ENCODE measurements at regions not wholly inside any gene's neighbourhood (a gene's known extent, or its start where the extent isn't known, plus 50 kb on each side); places are given as distances from the start of the nearest gene placed in this dataset.
A peak's percentile ranks its signal among the peaks of the same experiment; 100 is the strongest.

GRCh38 chr7:54161621-54162020, 380.6 kb upstream of the VSTM2A start:
- Histone ChIP-seq H3K36me3 (ENCODE audit: insufficient read depth, low read length) (no peaks in the 10 kb centered on the region), H3K4me1 (ENCODE audit: insufficient read depth, low read length) (no peaks in the 10 kb centered on the region), H3K4me3 (ENCODE audit: low read length in 2 of 2) (no peak overlapping the region), H3K9me3 (ENCODE audit: control insufficient read depth in 1 of 2, low read length in 2 of 2) (peaks cover 0 to 4% of the 10 kb centered on the region in 2 donors), H3K27ac (ENCODE audit: low read depth, low read length) (no peak overlapping the region), H3K27me3 (ENCODE audit: insufficient read depth, low read length) (no peaks in the 10 kb centered on the region)
- H3K36me3 Mint-ChIP-seq = no peaks in the 10 kb centered on the region
- H3K27me3 Mint-ChIP-seq = no peaks in the 10 kb centered on the region
- H3K4me3 Mint-ChIP-seq = no peak overlapping the region
- H3K4me1 Mint-ChIP-seq = no peaks in the 10 kb centered on the region
- CTCF ChIA-PET (ENCODE audit: partially characterized antibody) = no interaction called here
- DNase-seq = no peak
- peaks cover 2 to 44% (median 23%) of the 10 kb centered on the region in 8 donors for H3K9me3 Mint-ChIP-seq
- intact Hi-C loops (cut with micrococcal nuclease) = no loop called here
- H3K27ac Mint-ChIP-seq = no peak overlapping the region
- POLR2A ChIA-PET (ENCODE audit: partially characterized antibody) = no interaction called here

DNA sequence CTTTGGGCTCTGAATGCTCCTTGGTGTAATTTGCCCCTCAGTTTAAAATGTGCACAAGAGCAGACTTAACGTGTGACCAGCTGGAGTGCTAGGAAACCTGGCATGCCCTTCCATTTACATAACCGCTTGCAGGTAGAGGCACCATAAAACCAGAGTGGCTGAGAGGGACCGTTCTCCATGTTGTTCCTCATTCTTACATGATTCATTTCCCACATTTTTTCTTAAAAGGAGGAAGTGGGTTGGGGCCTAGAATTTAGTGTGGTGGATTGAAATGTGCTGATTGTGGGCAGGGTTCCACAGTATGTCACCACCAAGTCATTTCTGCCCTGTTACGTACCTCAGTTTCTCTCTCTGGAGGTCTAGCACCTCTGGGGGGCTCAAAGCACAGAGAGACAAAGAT, 375.8 kb upstream of the VSTM2A start:
- CTCF ChIA-PET (ENCODE audit: partially characterized antibody) = no interaction called here
- Mint-ChIP-seq H3K4me1 (no peaks in the 10 kb centered on the region), H3K36me3 (no peaks in the 10 kb centered on the region), H3K9me3 (peaks cover 0 to 30% (median 12%) of the 10 kb centered on the region in 8 donors), H3K27me3 (no peaks in the 10 kb centered on the region), H3K27ac (no peak overlapping the region), H3K4me3 (no peak overlapping the region)
- intact Hi-C loops (cut with micrococcal nuclease) = no loop called here
- H3K27me3 ChIP-seq (ENCODE audit: insufficient read depth, low read length) = no peaks in the 10 kb centered on the region
- no peak for DNase-seq
- POLR2A ChIA-PET (ENCODE audit: partially characterized antibody) = no interaction called here
- no peak overlapping the region for H3K27ac ChIP-seq (ENCODE audit: low read depth, low read length)
- no peaks in the 10 kb centered on the region for H3K36me3 ChIP-seq (ENCODE audit: insufficient read depth, low read length)
- no peaks in the 10 kb centered on the region for H3K4me1 ChIP-seq (ENCODE audit: insufficient read depth, low read length)
- peaks cover 0 to 4% of the 10 kb centered on the region in 2 donors for H3K9me3 ChIP-seq (ENCODE audit: control insufficient read depth in 1 of 2, low read length in 2 of 2)
- no peak overlapping the region for H3K4me3 ChIP-seq (ENCODE audit: low read length in 2 of 2)

GRCh38 chr7:54179321-54180029, 362.7 kb upstream of the VSTM2A start:
- Histone ChIP-seq H3K27me3 (ENCODE audit: insufficient read depth, low read length) (no peaks in the 10 kb centered on the region), H3K36me3 (ENCODE audit: insufficient read depth, low read length) (no peaks in the 10 kb centered on the region), H3K4me3 (ENCODE audit: low read length in 2 of 2) (no peak overlapping the region), H3K27ac (ENCODE audit: low read depth, low read length) (no peak overlapping the region), H3K9me3 (ENCODE audit: control insufficient read depth in 1 of 2, low read length in 2 of 2) (peaks cover 0 to under 1% of the 10 kb centered on the region in 2 donors), H3K4me1 (ENCODE audit: insufficient read depth, low read length) (no peaks in the 10 kb centered on the region)
- intact Hi-C loops (cut with micrococcal nuclease) = no loop called here
- Mint-ChIP-seq H3K9me3 (peaks cover 3 to 48% (median 31%) of the 10 kb centered on the region in 8 donors), H3K27me3 (no peaks in the 10 kb centered on the region), H3K27ac (no peak overlapping the region), H3K36me3 (no peaks in the 10 kb centered on the region), H3K4me1 (no peaks in the 10 kb centered on the region), H3K4me3 (no peak overlapping the region)
- DNase-seq = no peak
- CTCF ChIA-PET (ENCODE audit: partially characterized antibody) = no interaction called here
- POLR2A ChIA-PET (ENCODE audit: partially characterized antibody) = no interaction called here

DNA sequence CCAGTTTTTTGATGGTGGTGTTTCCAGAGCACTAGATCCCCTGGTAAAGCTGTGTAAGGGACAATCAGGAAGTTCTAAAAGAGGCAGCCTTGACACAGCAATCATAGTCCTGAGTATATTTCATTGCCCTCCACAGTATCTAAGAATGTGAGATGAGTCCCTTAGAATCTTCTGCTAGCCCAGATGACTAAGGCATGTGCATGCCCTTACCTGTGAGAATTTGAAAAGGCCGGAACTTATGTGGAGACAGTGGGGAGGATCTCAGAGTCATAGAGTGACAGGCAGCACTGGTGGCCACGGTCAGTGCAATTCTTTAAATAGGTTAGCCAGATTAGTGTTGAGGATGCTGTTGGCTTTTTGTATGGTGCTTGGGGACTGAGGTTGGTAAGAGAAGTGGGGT, 361.4 kb upstream of the VSTM2A start:
- no peak overlapping the region for H3K27ac ChIP-seq (ENCODE audit: low read depth, low read length)
- H3K9me3 Mint-ChIP-seq = peaks cover 3 to 54% (median 33%) of the 10 kb centered on the region in 8 donors
- POLR2A ChIA-PET (ENCODE audit: partially characterized antibody) = no interaction called here

GRCh38 chr7:54183055-54183454, 359.1 kb upstream of the VSTM2A start:
- DNase-seq = no peak
- Mint-ChIP-seq H3K4me3 (no peak overlapping the region), H3K27ac (no peak overlapping the region), H3K36me3 (no peaks in the 10 kb centered on the region), H3K27me3 (no peaks in the 10 kb centered on the region), H3K4me1 (no peaks in the 10 kb centered on the region), H3K9me3 (peaks cover 3 to 59% (median 31%) of the 10 kb centered on the region in 8 donors)
- Histone ChIP-seq H3K36me3 (ENCODE audit: insufficient read depth, low read length) (no peaks in the 10 kb centered on the region), H3K4me1 (ENCODE audit: insufficient read depth, low read length) (no peaks in the 10 kb centered on the region), H3K4me3 (ENCODE audit: low read length in 2 of 2) (no peak overlapping the region), H3K27ac (ENCODE audit: low read depth, low read length) (no peak overlapping the region), H3K27me3 (ENCODE audit: insufficient read depth, low read length) (no peaks in the 10 kb centered on the region), H3K9me3 (ENCODE audit: control insufficient read depth in 1 of 2, low read length in 2 of 2) (peaks cover 0 to 7% of the 10 kb centered on the region in 2 donors)
- CTCF ChIA-PET (ENCODE audit: partially characterized antibody) = no interaction called here
- intact Hi-C loops (cut with micrococcal nuclease) = no loop called here
- POLR2A ChIA-PET (ENCODE audit: partially characterized antibody) = no interaction called here

More for the DNA sequence above, 361.4 kb upstream of the VSTM2A start:
- H3K4me1 ChIP-seq (ENCODE audit: insufficient read depth, low read length) = no peaks in the 10 kb centered on the region
- no peak overlapping the region for H3K4me3 ChIP-seq (ENCODE audit: low read length in 2 of 2)
- H3K4me3 Mint-ChIP-seq = no peak overlapping the region
- intact Hi-C loops (cut with micrococcal nuclease) = no loop called here
- no peak for DNase-seq
- no peaks in the 10 kb centered on the region for H3K36me3 ChIP-seq (ENCODE audit: insufficient read depth, low read length)
- CTCF ChIA-PET (ENCODE audit: partially characterized antibody) = no interaction called here
- H3K27ac Mint-ChIP-seq = no peak overlapping the region
- no peaks in the 10 kb centered on the region for H3K27me3 ChIP-seq (ENCODE audit: insufficient read depth, low read length)
- H3K9me3 ChIP-seq (ENCODE audit: control insufficient read depth in 1 of 2, low read length in 2 of 2) = no peaks in the 10 kb centered on the region
- H3K27me3 Mint-ChIP-seq = no peaks in the 10 kb centered on the region
- H3K4me1 Mint-ChIP-seq = no peaks in the 10 kb centered on the region
- no peaks in the 10 kb centered on the region for H3K36me3 Mint-ChIP-seq

DNA sequence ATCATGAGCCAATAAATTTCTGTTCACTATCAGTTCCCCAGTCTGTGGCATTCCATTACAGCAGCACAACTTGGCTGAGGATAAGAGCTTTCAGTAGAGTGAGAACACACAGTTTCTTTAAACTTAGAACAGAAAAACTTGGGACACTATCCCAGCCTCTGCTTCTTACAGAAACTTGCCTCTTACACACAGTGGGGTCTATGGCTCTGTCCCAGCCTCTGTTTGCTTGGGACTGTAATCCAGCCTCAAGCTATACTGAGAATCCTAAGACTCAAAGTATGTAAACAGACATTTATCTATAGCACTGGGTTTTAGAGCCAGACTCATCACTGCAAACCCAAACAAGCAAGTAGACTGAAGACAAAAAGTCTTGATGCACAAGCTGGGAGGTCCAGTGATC, 355.8 kb upstream of the VSTM2A start:
- Mint-ChIP-seq H3K9me3 (peaks cover 3 to 47% (median 28%) of the 10 kb centered on the region in 8 donors), H3K4me3 (no peak overlapping the region), H3K27me3 (no peaks in the 10 kb centered on the region), H3K36me3 (no peaks in the 10 kb centered on the region), H3K27ac (no peak overlapping the region), H3K4me1 (no peaks in the 10 kb centered on the region)
- intact Hi-C loops (cut with micrococcal nuclease) = no loop called here
- Histone ChIP-seq H3K9me3 (ENCODE audit: control insufficient read depth in 1 of 2, low read length in 2 of 2) (peaks cover 0 to 7% of the 10 kb centered on the region in 2 donors), H3K36me3 (ENCODE audit: insufficient read depth, low read length) (no peaks in the 10 kb centered on the region), H3K4me3 (ENCODE audit: low read length in 2 of 2) (no peak overlapping the region), H3K27me3 (ENCODE audit: insufficient read depth, low read length) (no peaks in the 10 kb centered on the region), H3K27ac (ENCODE audit: low read depth, low read length) (no peak overlapping the region), H3K4me1 (ENCODE audit: insufficient read depth, low read length) (no peaks in the 10 kb centered on the region)
- no peak for DNase-seq
- CTCF ChIA-PET (ENCODE audit: partially characterized antibody) = no interaction called here
- POLR2A ChIA-PET (ENCODE audit: partially characterized antibody) = no interaction called here

DNA sequence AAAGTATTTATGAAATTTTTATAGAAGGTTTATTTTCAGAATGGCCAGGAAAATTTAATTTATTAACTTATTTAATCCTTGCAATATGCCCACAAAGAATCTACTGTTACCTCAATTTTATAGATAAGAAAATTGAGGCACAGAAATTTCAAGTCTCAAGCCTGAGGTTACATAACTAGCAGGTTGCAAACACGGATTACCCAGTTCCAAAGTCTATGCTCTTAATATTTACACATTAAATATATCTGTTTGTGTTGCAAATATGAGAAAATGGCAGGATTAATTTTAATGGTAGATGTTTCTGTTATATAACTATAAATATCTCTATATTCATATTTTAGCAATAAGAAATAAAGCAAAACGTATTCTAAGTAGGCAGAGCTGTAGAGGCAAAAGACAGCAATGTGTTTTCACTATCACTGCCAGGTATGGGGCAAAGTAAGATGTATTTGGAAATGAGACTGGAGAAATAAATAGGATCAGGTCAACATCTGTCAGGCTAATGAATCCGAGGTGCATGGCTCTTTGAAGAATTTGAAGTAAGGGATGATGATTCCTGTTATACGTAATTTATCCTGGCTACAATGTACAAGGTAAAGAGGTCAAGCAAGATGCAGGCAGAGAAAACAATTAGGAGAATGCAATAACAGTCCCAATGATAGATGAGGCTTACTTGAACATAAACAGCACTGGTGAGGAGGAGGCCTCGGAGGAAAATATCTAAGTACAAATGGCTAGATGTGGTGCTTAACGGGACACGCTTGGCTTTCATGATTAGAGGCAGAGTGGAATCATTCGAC, 354.1 kb upstream of the VSTM2A start:
- no peak for DNase-seq
- intact Hi-C loops (cut with micrococcal nuclease) = no loop called here
- ChIA-PET CTCF (ENCODE audit: partially characterized antibody) (no interaction called here), POLR2A (ENCODE audit: partially characterized antibody) (no interaction called here)
- no peaks in the 10 kb centered on the region for H3K4me1 Mint-ChIP-seq
- H3K27ac Mint-ChIP-seq = peak overlapping the region in 1 of 7 donors; percentile 43
- Histone ChIP-seq H3K4me1 (ENCODE audit: insufficient read depth, low read length) (no peaks in the 10 kb centered on the region), H3K27me3 (ENCODE audit: insufficient read depth, low read length) (no peaks in the 10 kb centered on the region), H3K27ac (ENCODE audit: low read depth, low read length) (no peak overlapping the region), H3K9me3 (ENCODE audit: control insufficient read depth in 1 of 2, low read length in 2 of 2) (peaks cover 0 to 7% of the 10 kb centered on the region in 2 donors), H3K36me3 (ENCODE audit: insufficient read depth, low read length) (no peaks in the 10 kb centered on the region), H3K4me3 (ENCODE audit: low read length in 2 of 2) (no peak overlapping the region)
- no peak overlapping the region for H3K4me3 Mint-ChIP-seq
- no peaks in the 10 kb centered on the region for H3K27me3 Mint-ChIP-seq
- peaks cover 0 to 39% (median 22%) of the 10 kb centered on the region in 8 donors for H3K9me3 Mint-ChIP-seq
- H3K36me3 Mint-ChIP-seq = no peaks in the 10 kb centered on the region

Data from CD4-positive, alpha-beta memory T cell (primary cell).